ENCODE measurements at regions not wholly inside any gene's neighbourhood (a gene's known extent, or its start where the extent isn't known, plus 50 kb on each side); places are given as distances from the start of the nearest gene placed in this dataset.

GRCh38 chr4:107216379-107216778 is 180.3 kb upstream of the DKK2 start:
- TF ChIP-seq FOXP2 (optimal IDR thresholded peaks at IDR 0.05; ENCODE audit: borderline replicate concordance, extremely low read depth, extremely low read length, insufficient read depth), result no peak
- no peak for TF ChIP-seq TAF1 (IDR thresholded peaks at IDR 0.05; ENCODE audit: borderline replicate concordance, insufficient read depth, low read length)
- TF ChIP-seq SIN3A (IDR thresholded peaks at IDR 0.05; ENCODE audit: borderline replicate concordance, insufficient read depth, low read length), result no peak
- no peak for TF ChIP-seq POLR2AphosphoS5 (IDR thresholded peaks at IDR 0.05; ENCODE audit: low read depth, low read length)
- no peak for TF ChIP-seq REST (IDR thresholded peaks at IDR 0.05; ENCODE audit: insufficient read depth in 1 of 2, low read depth in 2 of 2, low read length in 2 of 2)

- no peak for TF ChIP-seq SIN3A (IDR thresholded peaks at IDR 0.05; ENCODE audit: borderline replicate concordance, insufficient read depth, low read length)
- TF ChIP-seq REST (IDR thresholded peaks at IDR 0.05; ENCODE audit: insufficient read depth in 1 of 2, low read depth in 2 of 2, low read length in 2 of 2), result no peak
- no peak for TF ChIP-seq TAF1 (IDR thresholded peaks at IDR 0.05; ENCODE audit: borderline replicate concordance, insufficient read depth, low read length)
- TF ChIP-seq POLR2AphosphoS5 (IDR thresholded peaks at IDR 0.05; ENCODE audit: low read depth, low read length), result no peak
- TF ChIP-seq FOXP2 (optimal IDR thresholded peaks at IDR 0.05; ENCODE audit: borderline replicate concordance, extremely low read depth, extremely low read length, insufficient read depth), result no peak
These were observed 179.1 kb upstream of the DKK2 start for GRCh38 chr4:107215222-107215621.

- no peak for TF ChIP-seq SIN3A (IDR thresholded peaks at IDR 0.05; ENCODE audit: borderline replicate concordance, insufficient read depth, low read length)
- TF ChIP-seq FOXP2 (optimal IDR thresholded peaks at IDR 0.05; ENCODE audit: borderline replicate concordance, extremely low read depth, extremely low read length, insufficient read depth), result no peak
- no peak for TF ChIP-seq POLR2AphosphoS5 (IDR thresholded peaks at IDR 0.05; ENCODE audit: low read depth, low read length)
- TF ChIP-seq REST (IDR thresholded peaks at IDR 0.05; ENCODE audit: insufficient read depth in 1 of 2, low read depth in 2 of 2, low read length in 2 of 2), result no peak
- TF ChIP-seq TAF1 (IDR thresholded peaks at IDR 0.05; ENCODE audit: borderline replicate concordance, insufficient read depth, low read length), result no peak
These were observed 177.8 kb upstream of the DKK2 start for GRCh38 chr4:107213880-107214279.

GRCh38 chr4:107213410-107213809 is 177.3 kb upstream of the DKK2 start:
- TF ChIP-seq POLR2AphosphoS5 (IDR thresholded peaks at IDR 0.05; ENCODE audit: low read depth, low read length) (no peak), SIN3A (IDR thresholded peaks at IDR 0.05; ENCODE audit: borderline replicate concordance, insufficient read depth, low read length) (no peak), FOXP2 (optimal IDR thresholded peaks at IDR 0.05; ENCODE audit: borderline replicate concordance, extremely low read depth, extremely low read length, insufficient read depth) (no peak), TAF1 (IDR thresholded peaks at IDR 0.05; ENCODE audit: borderline replicate concordance, insufficient read depth, low read length) (no peak), REST (IDR thresholded peaks at IDR 0.05; ENCODE audit: insufficient read depth in 1 of 2, low read depth in 2 of 2, low read length in 2 of 2) (no peak)

- no peak for TF ChIP-seq FOXP2 (optimal IDR thresholded peaks at IDR 0.05; ENCODE audit: borderline replicate concordance, extremely low read depth, extremely low read length, insufficient read depth)
- TF ChIP-seq TAF1 (IDR thresholded peaks at IDR 0.05; ENCODE audit: borderline replicate concordance, insufficient read depth, low read length), result no peak
- TF ChIP-seq POLR2AphosphoS5 (IDR thresholded peaks at IDR 0.05; ENCODE audit: low read depth, low read length), result no peak
- TF ChIP-seq SIN3A (IDR thresholded peaks at IDR 0.05; ENCODE audit: borderline replicate concordance, insufficient read depth, low read length), result no peak
- TF ChIP-seq REST (IDR thresholded peaks at IDR 0.05; ENCODE audit: insufficient read depth in 1 of 2, low read depth in 2 of 2, low read length in 2 of 2), result no peak
These were observed 176.5 kb upstream of the DKK2 start for GRCh38 chr4:107212565-107212964.

Data from PFSK-1 (cell line).